HG03095 (cell line): ENCODE measurements at regions not wholly inside any gene's neighbourhood (a gene's known extent, or its start where the extent isn't known, plus 50 kb on each side); places are given as distances from the start of the nearest gene placed in this dataset.
A peak's percentile ranks its signal among the peaks of the same experiment; 100 is the strongest.

Experiments
- ATAC-seq: cut with Tn5 transposase; IDR thresholded peaks from one replicate; pipeline ENCODE4 v1.9.1; 2021; ENCODE audit warnings: moderate library complexity; ENCODE audit not compliant: unreplicated experiment

- no peak for ATAC-seq
These were observed 421.1 kb downstream of the PDCD6IP start for GRCh38 chr3:34219556-34219955.

GRCh38 chr3:34225821-34226366, 427.5 kb downstream of the PDCD6IP start:
- ATAC-seq: no peak

GRCh38 chr3:34229876-34230275, 431.4 kb downstream of the PDCD6IP start:
- no peak for ATAC-seq

- ATAC-seq: no peak
These were observed 436.7 kb downstream of the PDCD6IP start for GRCh38 chr3:34235096-34235495.

GRCh38 chr3:34237946-34238345, 439.5 kb downstream of the PDCD6IP start:
- ATAC-seq: no peak

GRCh38 chr3:34238407-34238806, 440.0 kb downstream of the PDCD6IP start:
- no peak for ATAC-seq

- no peak for ATAC-seq
These were observed 440.9 kb downstream of the PDCD6IP start for GRCh38 chr3:34239287-34239686.

GRCh38 chr3:34239875-34240274, 441.4 kb downstream of the PDCD6IP start:
- no peak for ATAC-seq

- no peak for ATAC-seq
These were observed 449.0 kb downstream of the PDCD6IP start for GRCh38 chr3:34247401-34247800.

GRCh38 chr3:34248352-34248751, 449.9 kb downstream of the PDCD6IP start:
- peak; percentile 77 for ATAC-seq

- ATAC-seq: no peak
These were observed 455.9 kb downstream of the PDCD6IP start for GRCh38 chr3:34254285-34254684.

GRCh38 chr3:34256021-34256420, 457.6 kb downstream of the PDCD6IP start:
- ATAC-seq: no peak

GRCh38 chr3:34256791-34257190, 458.4 kb downstream of the PDCD6IP start:
- ATAC-seq: no peak

- ATAC-seq: no peak
These were observed 460.0 kb downstream of the PDCD6IP start for GRCh38 chr3:34258271-34258998.

- ATAC-seq: no peak
These were observed 462.0 kb downstream of the PDCD6IP start for GRCh38 chr3:34260271-34261000.

GRCh38 chr3:34261001-34261385, 462.6 kb downstream of the PDCD6IP start:
- no peak for ATAC-seq

- ATAC-seq: no peak
These were observed 464.7 kb downstream of the PDCD6IP start for GRCh38 chr3:34263101-34263621.

- ATAC-seq: no peak
These were observed 466.1 kb downstream of the PDCD6IP start for GRCh38 chr3:34264337-34265041.

GRCh38 chr3:34267088-34267487, 468.7 kb downstream of the PDCD6IP start:
- ATAC-seq: no peak

- no peak for ATAC-seq
These were observed 469.7 kb downstream of the PDCD6IP start for GRCh38 chr3:34268032-34268709.

- ATAC-seq: no peak
These were observed 477.4 kb downstream of the PDCD6IP start for GRCh38 chr3:34275811-34276210.
